Stimulated activated naive CD8-positive, alpha-beta T cell treated with anti-CD3 and anti-CD28 coated beads, Interleukin-15, amount 100 ng/mL, for 72 hours (primary cell): ENCODE measurements at regions not wholly inside any gene's neighbourhood (a gene's known extent, or its start where the extent isn't known, plus 50 kb on each side); places are given as distances from the start of the nearest gene placed in this dataset.
A peak's percentile ranks its signal among the peaks of the same experiment; 100 is the strongest.
"Not testable (repeated sequence)": the region's sequence is repeated elsewhere in the genome, so short reads cannot be mapped to it uniquely, and the experiment has no call there.

Experiments
- ATAC-seq: fragments of 150-1000 bp; cut with Tn5 transposase; 2 replicates; pipeline ENCODE4 v1.10.0; 2021; ENCODE audit warnings: mild to moderate bottlenecking, moderate library complexity
- DNase-seq, 2 donors: peaks; one replicate each; pipeline ENCODE4 v3.0.0; 2021 to 2022
- H3K27ac Mint-ChIP-seq, 2 donors: one replicate each; pipeline ENCODE4 v1.8.0; 2022; ENCODE audit warnings: mild to moderate bottlenecking in 2 of 2, mixed read lengths in 2 of 2, moderate library complexity in 2 of 2
- H3K27me3 Mint-ChIP-seq: one replicate; pipeline ENCODE4 v1.8.0; 2022; ENCODE audit warnings: mixed read lengths
- H3K4me1 Mint-ChIP-seq: one replicate; pipeline ENCODE4 v1.8.0; 2022; ENCODE audit warnings: mild to moderate bottlenecking, mixed read lengths
- H3K4me3 Mint-ChIP-seq, 2 donors: one replicate each; pipeline ENCODE4 v1.8.0; 2022; ENCODE audit warnings: mild to moderate bottlenecking in 2 of 2, mixed read lengths in 2 of 2, moderate library complexity in 1 of 2
- H3K9me3 Mint-ChIP-seq, 2 donors: one replicate each; pipeline ENCODE4 v1.8.0; 2022; ENCODE audit warnings: mixed read lengths in 2 of 2

- H3K4me3 Mint-ChIP-seq = no peak overlapping the region
- DNase-seq (no peak), ATAC-seq (no peak)
- no peak overlapping the region for H3K27ac Mint-ChIP-seq
- H3K27me3 Mint-ChIP-seq = no peaks in the 10 kb centered on the region
- H3K9me3 Mint-ChIP-seq = peaks cover 0 to 5% of the 10 kb centered on the region in 2 donors
- no peaks in the 10 kb centered on the region for H3K4me1 Mint-ChIP-seq
Observed at GRCh38 chr11:91308069-91308468, 916.5 kb upstream of the FAT3 start.

GRCh38 chr11:91305402-91305801 lies 919.2 kb upstream of the FAT3 start:
- Mint-ChIP-seq H3K4me1 (no peaks in the 10 kb centered on the region), H3K27me3 (no peaks in the 10 kb centered on the region), H3K27ac (no peak overlapping the region), H3K9me3 (peaks cover 0 to 5% of the 10 kb centered on the region in 2 donors), H3K4me3 (no peak overlapping the region)
- ATAC-seq (no peak), DNase-seq (no peak)

- DNase-seq (no peak), ATAC-seq (no peak)
- H3K27me3 Mint-ChIP-seq = no peaks in the 10 kb centered on the region
- H3K4me1 Mint-ChIP-seq = no peaks in the 10 kb centered on the region
- H3K9me3 Mint-ChIP-seq = peaks cover 0 to 5% of the 10 kb centered on the region in 2 donors
- H3K27ac Mint-ChIP-seq = no peak overlapping the region
- no peak overlapping the region for H3K4me3 Mint-ChIP-seq
Observed at GRCh38 chr11:91303749-91304148, 920.9 kb upstream of the FAT3 start.

GRCh38 chr11:91299980-91300379 lies 924.6 kb upstream of the FAT3 start:
- no peaks in the 10 kb centered on the region for H3K27me3 Mint-ChIP-seq
- DNase-seq (no peak), ATAC-seq (no peak)
- H3K4me1 Mint-ChIP-seq = no peaks in the 10 kb centered on the region
- no peak overlapping the region for H3K4me3 Mint-ChIP-seq
- no peak overlapping the region for H3K27ac Mint-ChIP-seq
- no peaks in the 10 kb centered on the region for H3K9me3 Mint-ChIP-seq

- DNase-seq (no peak), ATAC-seq (no peak)
- no peaks in the 10 kb centered on the region for H3K4me1 Mint-ChIP-seq
- no peaks in the 10 kb centered on the region for H3K27me3 Mint-ChIP-seq
- no peak overlapping the region for H3K4me3 Mint-ChIP-seq
- no peak overlapping the region for H3K27ac Mint-ChIP-seq
- no peaks in the 10 kb centered on the region for H3K9me3 Mint-ChIP-seq
Observed at GRCh38 chr11:91296629-91297028, 928.0 kb upstream of the FAT3 start.

- ATAC-seq = no peak
- Mint-ChIP-seq H3K4me3 (no peak overlapping the region), H3K27ac (no peak overlapping the region), H3K27me3 (no peaks in the 10 kb centered on the region), H3K4me1 (no peaks in the 10 kb centered on the region), H3K9me3 (no peaks in the 10 kb centered on the region)
- DNase-seq = no peak
Observed at GRCh38 chr11:91295591-91295990, 929.0 kb upstream of the FAT3 start.

- no peak overlapping the region for H3K4me3 Mint-ChIP-seq
- ATAC-seq (no peak), DNase-seq (no peak)
- H3K27ac Mint-ChIP-seq = no peak overlapping the region
- H3K4me1 Mint-ChIP-seq = no peaks in the 10 kb centered on the region
- H3K9me3 Mint-ChIP-seq = no peaks in the 10 kb centered on the region
- H3K27me3 Mint-ChIP-seq = no peaks in the 10 kb centered on the region
Observed at GRCh38 chr11:91293119-91293518, 931.5 kb upstream of the FAT3 start.

- DNase-seq = no peak
- peaks cover 5 to 13% of the 10 kb centered on the region in 2 donors for H3K9me3 Mint-ChIP-seq
- no peak overlapping the region for H3K4me3 Mint-ChIP-seq
- no peaks in the 10 kb centered on the region for H3K4me1 Mint-ChIP-seq
- H3K27ac Mint-ChIP-seq = no peak overlapping the region
- ATAC-seq = no peak
- H3K27me3 Mint-ChIP-seq = no peaks in the 10 kb centered on the region
Observed at GRCh38 chr11:91272089-91272488, 952.5 kb upstream of the FAT3 start.

GRCh38 chr11:91268512-91269295 lies 955.9 kb upstream of the FAT3 start:
- not testable (repeated sequence) for H3K27me3 Mint-ChIP-seq, H3K4me3 Mint-ChIP-seq, H3K4me1 Mint-ChIP-seq, H3K27ac Mint-ChIP-seq, ATAC-seq, DNase-seq
- peaks cover 6 to 19% of the 10 kb centered on the region in 2 donors for H3K9me3 Mint-ChIP-seq

GRCh38 chr11:91265946-91266345 lies 958.7 kb upstream of the FAT3 start:
- ATAC-seq (no peak), DNase-seq (no peak)
- Mint-ChIP-seq H3K27ac (no peak overlapping the region), H3K27me3 (no peaks in the 10 kb centered on the region), H3K9me3 (peaks cover 10 to 19% of the 10 kb centered on the region in 2 donors), H3K4me1 (no peaks in the 10 kb centered on the region), H3K4me3 (no peak overlapping the region)

- no peak overlapping the region for H3K4me3 Mint-ChIP-seq
Observed at GRCh38 chr11:91264481-91264880, 960.1 kb upstream of the FAT3 start.

GRCh38 chr11:91263496-91264365 lies 960.9 kb upstream of the FAT3 start:
- no peaks in the 10 kb centered on the region for H3K4me1 Mint-ChIP-seq
- no peak overlapping the region for H3K27ac Mint-ChIP-seq
- DNase-seq = no peak
- no peak overlapping the region for H3K4me3 Mint-ChIP-seq
- ATAC-seq = no peak
- no peaks in the 10 kb centered on the region for H3K27me3 Mint-ChIP-seq
- peaks cover 5 to 6% of the 10 kb centered on the region in 2 donors for H3K9me3 Mint-ChIP-seq

More at GRCh38 chr11:91264481-91264880, 960.1 kb upstream of the FAT3 start:
- Mint-ChIP-seq H3K4me1 (no peaks in the 10 kb centered on the region), H3K27ac (no peak overlapping the region), H3K27me3 (no peaks in the 10 kb centered on the region), H3K9me3 (peaks cover 5 to 8% of the 10 kb centered on the region in 2 donors)
- no peak for ATAC-seq
- DNase-seq = no peak

- DNase-seq (no peak), ATAC-seq (no peak)
- Mint-ChIP-seq H3K27me3 (no peaks in the 10 kb centered on the region), H3K27ac (no peak overlapping the region), H3K4me3 (no peak overlapping the region), H3K9me3 (peaks cover 2 to 5% of the 10 kb centered on the region in 2 donors), H3K4me1 (no peaks in the 10 kb centered on the region)
Observed at GRCh38 chr11:91261513-91261912, 963.1 kb upstream of the FAT3 start.

GRCh38 chr11:91258876-91259275 lies 965.7 kb upstream of the FAT3 start:
- no peaks in the 10 kb centered on the region for H3K4me1 Mint-ChIP-seq
- no peaks in the 10 kb centered on the region for H3K27me3 Mint-ChIP-seq
- peaks cover under 1 to 5% of the 10 kb centered on the region in 2 donors for H3K9me3 Mint-ChIP-seq
- H3K4me3 Mint-ChIP-seq = no peak overlapping the region
- no peak for DNase-seq
- H3K27ac Mint-ChIP-seq = no peak overlapping the region
- no peak for ATAC-seq

GRCh38 chr11:91257667-91258066 lies 967.0 kb upstream of the FAT3 start:
- no peaks in the 10 kb centered on the region for H3K27me3 Mint-ChIP-seq
- H3K4me3 Mint-ChIP-seq = no peak overlapping the region
- H3K27ac Mint-ChIP-seq = no peak overlapping the region
- H3K4me1 Mint-ChIP-seq = no peaks in the 10 kb centered on the region
- DNase-seq = no peak
- no peak for ATAC-seq
- H3K9me3 Mint-ChIP-seq = peaks cover 0 to 8% of the 10 kb centered on the region in 2 donors

GRCh38 chr11:91248199-91248807 lies 976.3 kb upstream of the FAT3 start:
- DNase-seq = peak in 1 of 2 donors; percentile 1
- Mint-ChIP-seq H3K4me1 (no peaks in the 10 kb centered on the region), H3K4me3 (no peak overlapping the region), H3K27ac (no peak overlapping the region), H3K27me3 (no peaks in the 10 kb centered on the region), H3K9me3 (peaks cover 0 to 1% of the 10 kb centered on the region in 2 donors)
- ATAC-seq = no peak
